Keratinocyte (primary cell): ENCODE measurements at regions not wholly inside any gene's neighbourhood (a gene's known extent, or its start where the extent isn't known, plus 50 kb on each side); places are given as distances from the start of the nearest gene placed in this dataset.

Source experiments
- DNase-seq: peaks from one replicate; pipeline ENCODE4 v3.0.0-alpha.2; 2011; ENCODE audit warnings: low read depth, missing footprints, low spot score
- FAIRE-seq: peaks from 2 replicates; lab custom pipeline; 2011; peaks lifted over from hg19 to GRCh38; lab: Jason Lieb, UNC
- H2AFZ ChIP-seq: 2 replicates; pipeline ENCODE4 v1.6.0; 2012; ENCODE audit warnings: low read length, control low read depth, inconsistent platforms; ENCODE audit not compliant: control insufficient read depth
- H3K27ac ChIP-seq: 2 replicates; pipeline ENCODE4 v1.5.1; 2011; ENCODE audit warnings: low read length; ENCODE audit not compliant: control insufficient read depth, insufficient read depth
- H3K27me3 ChIP-seq: 3 replicates; pipeline ENCODE4 v1.6.0; 2011; ENCODE audit warnings: low read length; ENCODE audit not compliant: control insufficient read depth, insufficient read depth; ENCODE audit errors: extremely low read depth
- H3K36me3 ChIP-seq, 2 experiments: 2 replicates in 1 of 2; 3 replicates in 1 of 2; pipeline ENCODE4 v1.5.1; 2011; ENCODE audit warnings: low read length in 2 of 2, mild to moderate bottlenecking in 1 of 2; ENCODE audit not compliant: control insufficient read depth in 2 of 2, insufficient read depth in 2 of 2; ENCODE audit errors: extremely low read depth in 1 of 2
- H3K4me1 ChIP-seq: 3 replicates; pipeline ENCODE4 v1.5.1; 2011; ENCODE audit warnings: low read length; ENCODE audit not compliant: control insufficient read depth, insufficient read depth; ENCODE audit errors: extremely low read depth
- H3K4me2 ChIP-seq: 3 replicates; pipeline ENCODE4 v1.6.0; 2011; ENCODE audit warnings: low read depth, low read length; ENCODE audit not compliant: control insufficient read depth, insufficient read depth; ENCODE audit errors: extremely low read depth
- H3K4me3 ChIP-seq, 3 experiments: fragments of 200-600 bp in 1 of 3; sonication (generic) in 1 of 3; 2 replicates in 2 of 3; 3 replicates in 1 of 3; pipeline ENCODE4 v1.5.1; 2011 to 2016; ENCODE audit warnings: low read length in 3 of 3, mild to moderate bottlenecking in 3 of 3, control low read depth in 2 of 3, inconsistent platforms in 1 of 3, low read depth in 1 of 3, mixed read lengths in 1 of 3, mixed run types in 1 of 3, moderate library complexity in 1 of 3; ENCODE audit not compliant: control insufficient read depth in 2 of 3, insufficient read depth in 2 of 3; ENCODE audit errors: extremely low read depth in 1 of 3
- H3K79me2 ChIP-seq: 2 replicates; pipeline ENCODE4 v1.6.0; 2012; ENCODE audit warnings: low read length; ENCODE audit not compliant: control insufficient read depth, insufficient read depth
- H3K9ac ChIP-seq: 3 replicates; pipeline ENCODE4 v1.6.0; 2011; ENCODE audit warnings: low read length; ENCODE audit not compliant: control insufficient read depth, insufficient read depth; ENCODE audit errors: extremely low read depth
- H3K9me1 ChIP-seq: 3 replicates; pipeline ENCODE4 v1.6.0; 2011; ENCODE audit warnings: low read length; ENCODE audit not compliant: control insufficient read depth, insufficient read depth; ENCODE audit errors: extremely low read depth
- H3K9me3 ChIP-seq: 2 replicates; pipeline ENCODE4 v1.5.1; 2012; ENCODE audit warnings: low read depth, low read length; ENCODE audit not compliant: control insufficient read depth
- H4K20me1 ChIP-seq: 3 replicates; pipeline ENCODE4 v1.6.0; 2011; ENCODE audit warnings: low read length; ENCODE audit not compliant: control insufficient read depth, insufficient read depth; ENCODE audit errors: extremely low read depth
- CTCF ChIP-seq, 3 experiments: IDR thresholded peaks in 1 of 3; conservative IDR thresholded peaks in 1 of 3; optimal IDR thresholded peaks in 1 of 3; 2 replicates in 2 of 3; 3 replicates in 1 of 3; pipeline versions ENCODE3 to v1.5.1; 2011; ENCODE audit warnings: low read length in 3 of 3, mild to moderate bottlenecking in 3 of 3, moderate library complexity in 2 of 3, control low read depth in 1 of 3, inconsistent platforms in 1 of 3; ENCODE audit not compliant: insufficient read depth in 2 of 3; ENCODE audit errors: extremely low read depth in 1 of 3
- EZH2 ChIP-seq: IDR thresholded peaks from one replicate; pipeline ENCODE4 v1.6.1; 2012; ENCODE audit warnings: inconsistent platforms, mild to moderate bottlenecking, low read length, moderate library complexity
- dilution Hi-C: fragments of 300-500 bp; cut with MboI; formaldehyde crosslinking; loops from one replicate; pipeline ENCODE4 v1.7.0; 2020; ENCODE audit warnings: low sequenced_read_pairs; ENCODE audit not compliant: extremely low pct_ligation_motif_present

- Histone ChIP-seq H3K9me1 (no peaks in the 10 kb centered on the region), H4K20me1 (no peaks in the 10 kb centered on the region), H3K9ac (no peak overlapping the region), H3K4me1 (no peaks in the 10 kb centered on the region), H3K79me2 (no peaks in the 10 kb centered on the region), H3K4me2 (no peak overlapping the region), H3K27ac (no peak overlapping the region), H3K36me3 (no peaks in the 10 kb centered on the region), H3K27me3 (no peaks in the 10 kb centered on the region), H3K9me3 (peaks cover 6% of the 10 kb centered on the region), H2AFZ (no peak overlapping the region), H3K4me3 (no peak overlapping the region)
- dilution Hi-C loops, result no loop called here
- no peak for TF ChIP-seq EZH2
- TF ChIP-seq CTCF (optimal IDR thresholded peaks at IDR 0.05 in 1 of 3, IDR thresholded peaks at IDR 0.05 in 1 of 3, conservative IDR thresholded peaks at IDR 0.05 in 1 of 3; ENCODE audit: extremely low read depth in 1 of 3, insufficient read depth in 2 of 3, low read length in 3 of 3), result no peak
- FAIRE-seq (no peak), DNase-seq (no peak)
These were observed 98.3 kb upstream of the TIAM1 start for GRCh38 chr21:31442339-31442738.

DNA sequence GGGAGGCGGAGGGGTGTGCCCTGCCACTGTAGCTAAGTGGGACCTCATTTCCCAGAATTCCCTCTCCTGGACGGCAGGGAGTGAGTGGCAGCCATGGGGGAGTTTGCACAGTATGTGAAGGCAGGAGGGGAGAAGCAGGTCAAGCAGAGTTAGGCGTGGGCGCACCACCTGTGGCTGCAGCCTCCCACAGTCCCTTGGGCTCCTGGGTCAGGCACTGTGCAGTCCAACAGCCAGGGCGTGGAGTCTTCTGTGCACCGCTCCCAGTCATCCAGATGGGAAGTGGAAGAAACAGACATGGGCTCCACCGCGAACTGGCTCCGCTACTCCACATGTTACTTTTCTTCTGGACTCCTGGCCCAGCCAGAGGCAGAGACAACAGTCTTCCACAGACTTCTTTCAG lies 85.4 kb upstream of the TIAM1 start:
- H3K4me1 ChIP-seq, result no peaks in the 10 kb centered on the region
- H3K27ac ChIP-seq, result no peak overlapping the region
- no peak overlapping the region for H3K9ac ChIP-seq
- TF ChIP-seq CTCF (optimal IDR thresholded peaks at IDR 0.05 in 1 of 3, IDR thresholded peaks at IDR 0.05 in 1 of 3, conservative IDR thresholded peaks at IDR 0.05 in 1 of 3; ENCODE audit: extremely low read depth in 1 of 3, insufficient read depth in 2 of 3, low read length in 3 of 3), result no peak
- no peak for TF ChIP-seq EZH2
- FAIRE-seq, result no peak
- dilution Hi-C loops, result no loop called here
- no peaks in the 10 kb centered on the region for H3K9me3 ChIP-seq
- DNase-seq, result no peak
- no peak overlapping the region for H3K4me2 ChIP-seq
- H3K36me3 ChIP-seq, result no peaks in the 10 kb centered on the region
- H3K79me2 ChIP-seq, result no peaks in the 10 kb centered on the region
- H4K20me1 ChIP-seq, result no peaks in the 10 kb centered on the region
- H3K9me1 ChIP-seq, result no peaks in the 10 kb centered on the region
- H3K4me3 ChIP-seq, result no peak overlapping the region
- no peaks in the 10 kb centered on the region for H3K27me3 ChIP-seq
- no peak overlapping the region for H2AFZ ChIP-seq
